ENCODE measurements at regions not wholly inside any gene's neighbourhood (a gene's known extent, or its start where the extent isn't known, plus 50 kb on each side); places are given as distances from the start of the nearest gene placed in this dataset.

- TF ChIP-seq CTCF (tag by site-specific recombination; IDR thresholded peaks at IDR 0.05) (no peak), ZSCAN30 (tag by site-specific recombination; IDR thresholded peaks at IDR 0.05) (no peak), REST (tag by site-specific recombination; IDR thresholded peaks at IDR 0.05) (no peak), ELK4 (IDR thresholded peaks at IDR 0.05; ENCODE audit: borderline replicate concordance, low read depth, low read length) (no peak), TCF7L2 (IDR thresholded peaks at IDR 0.05; ENCODE audit: borderline replicate concordance, low read depth, low read length) (no peak), ZNF596 (tag by site-specific recombination; IDR thresholded peaks at IDR 0.05) (no peak), ZNF175 (tag by site-specific recombination; IDR thresholded peaks at IDR 0.05) (no peak), BCL11B (tag by site-specific recombination; IDR thresholded peaks at IDR 0.05; ENCODE audit: low read depth) (no peak)
- TF ChIP-seq, protein P1, sequence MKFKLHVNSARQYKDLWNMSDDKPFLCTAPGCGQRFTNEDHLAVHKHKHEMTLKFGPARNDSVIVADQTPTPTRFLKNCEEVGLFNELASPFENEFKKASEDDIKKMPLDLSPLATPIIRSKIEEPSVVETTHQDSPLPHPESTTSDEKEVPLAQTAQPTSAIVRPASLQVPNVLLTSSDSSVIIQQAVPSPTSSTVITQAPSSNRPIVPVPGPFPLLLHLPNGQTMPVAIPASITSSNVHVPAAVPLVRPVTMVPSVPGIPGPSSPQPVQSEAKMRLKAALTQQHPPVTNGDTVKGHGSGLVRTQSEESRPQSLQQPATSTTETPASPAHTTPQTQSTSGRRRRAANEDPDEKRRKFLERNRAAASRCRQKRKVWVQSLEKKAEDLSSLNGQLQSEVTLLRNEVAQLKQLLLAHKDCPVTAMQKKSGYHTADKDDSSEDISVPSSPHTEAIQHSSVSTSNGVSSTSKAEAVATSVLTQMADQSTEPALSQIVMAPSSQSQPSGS (tag by site-specific recombination; IDR thresholded peaks at IDR 0.05; ENCODE audit: low read depth): no peak
Observed at GRCh38 chr6:15929685-15930084, 199.2 kb upstream of the MYLIP start.
